ENCODE measurements at regions not wholly inside any gene's neighbourhood (a gene's known extent, or its start where the extent isn't known, plus 50 kb on each side); places are given as distances from the start of the nearest gene placed in this dataset.

- H3K36me3 ChIP-seq (replicated peaks in 1 of 2; ENCODE audit: control insufficient read depth in 1 of 2, insufficient read depth in 2 of 2, low read length in 2 of 2), result no peaks in the 10 kb centered on the region
- H4K20me1 ChIP-seq (ENCODE audit: insufficient read depth, low read length), result no peaks in the 10 kb centered on the region
- Mint-ChIP-seq H3K4me1 (no peaks in the 10 kb centered on the region), H3K27ac (no peak overlapping the region), H3K4me3 (no peak overlapping the region), H3K27me3 (ENCODE audit: low read depth in 3 of 3) (peaks cover 3 to 5% (median 3%) of the 10 kb centered on the region in 3 donors), H3K36me3 (no peaks in the 10 kb centered on the region), H3K9me3 (peaks cover 0 to 2% (median 0%) of the 10 kb centered on the region in 7 donors)
- H3K4me1 ChIP-seq (ENCODE audit: control insufficient read depth in 1 of 2, insufficient read depth in 2 of 2, low read length in 2 of 2), result no peaks in the 10 kb centered on the region
- no CpG with 5 or more reads among the region's 1 CpG for WGBS (ENCODE audit: insufficient coverage)
- TF ChIP-seq CTCF (IDR thresholded peaks at IDR 0.05), result no peak
- no peaks in the 10 kb centered on the region for H3K9me3 ChIP-seq (replicated peaks in 1 of 2; ENCODE audit: control insufficient read depth in 1 of 2, insufficient read depth in 1 of 2, low read length in 2 of 2)
- H3K27me3 ChIP-seq (ENCODE audit: control insufficient read depth in 2 of 2, insufficient read depth in 2 of 2, low read length in 2 of 2), result no peaks in the 10 kb centered on the region
- H3K9ac ChIP-seq (ENCODE audit: insufficient read depth, low read length, poor library complexity, severe bottlenecking), result no peak overlapping the region
- no peak overlapping the region for H3K4me3 ChIP-seq (replicated peaks in 1 of 3; ENCODE audit: low read depth in 2 of 3, low read length in 3 of 3)
- intact Hi-C loops (cut with micrococcal nuclease), result no loop called here
- H3K27ac ChIP-seq (ENCODE audit: low read depth in 1 of 2, low read length in 2 of 2), result no peak overlapping the region
- DNase-seq, result no peak
- H3K4me2 ChIP-seq (replicated peaks; ENCODE audit: extremely low read depth, low read length, poor library complexity, severe bottlenecking), result no peak overlapping the region
- no peaks in the 10 kb centered on the region for H3K79me2 ChIP-seq (ENCODE audit: insufficient read depth, low read length)
- H2AFZ ChIP-seq (ENCODE audit: insufficient read depth, low read depth, low read length, poor library complexity, severe bottlenecking), result no peak overlapping the region
Measured at GRCh38 chr2:78907089-78907488, 118.4 kb upstream of the REG3G start.

DNA sequence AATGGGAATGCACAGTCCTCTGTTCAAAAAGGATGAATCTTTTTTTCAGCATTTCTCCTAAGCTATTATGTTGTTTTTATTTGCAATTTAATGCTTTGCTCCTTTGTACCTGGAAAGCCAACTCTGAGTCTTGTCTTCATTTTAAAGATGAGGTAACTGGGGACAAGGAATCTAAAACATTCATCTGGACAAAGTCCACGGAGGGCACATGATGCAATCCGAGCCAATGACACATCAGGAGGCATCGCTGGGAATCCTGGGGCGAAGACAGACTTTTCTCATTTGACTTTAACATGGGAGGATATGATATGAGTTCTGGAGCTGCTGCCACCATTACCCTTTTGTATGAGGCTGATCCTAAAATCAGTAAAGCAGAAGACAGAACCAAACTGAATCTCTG lies 116.5 kb upstream of the REG3G start:
- DNase-seq, result no peak
- Histone ChIP-seq H2AFZ (ENCODE audit: insufficient read depth, low read depth, low read length, poor library complexity, severe bottlenecking) (no peak overlapping the region), H3K4me1 (ENCODE audit: control insufficient read depth in 1 of 2, insufficient read depth in 2 of 2, low read length in 2 of 2) (no peaks in the 10 kb centered on the region), H3K79me2 (ENCODE audit: insufficient read depth, low read length) (no peaks in the 10 kb centered on the region), H3K27ac (ENCODE audit: low read depth in 1 of 2, low read length in 2 of 2) (no peak overlapping the region), H3K9me3 (replicated peaks in 1 of 2; ENCODE audit: control insufficient read depth in 1 of 2, insufficient read depth in 1 of 2, low read length in 2 of 2) (no peaks in the 10 kb centered on the region), H3K4me2 (replicated peaks; ENCODE audit: extremely low read depth, low read length, poor library complexity, severe bottlenecking) (no peak overlapping the region), H3K27me3 (ENCODE audit: control insufficient read depth in 2 of 2, insufficient read depth in 2 of 2, low read length in 2 of 2) (no peaks in the 10 kb centered on the region), H3K4me3 (replicated peaks in 1 of 3; ENCODE audit: low read depth in 2 of 3, low read length in 3 of 3) (no peak overlapping the region), H3K9ac (ENCODE audit: insufficient read depth, low read length, poor library complexity, severe bottlenecking) (no peak overlapping the region), H4K20me1 (ENCODE audit: insufficient read depth, low read length) (no peaks in the 10 kb centered on the region), H3K36me3 (replicated peaks in 1 of 2; ENCODE audit: control insufficient read depth in 1 of 2, insufficient read depth in 2 of 2, low read length in 2 of 2) (no peaks in the 10 kb centered on the region)
- H3K27ac Mint-ChIP-seq, result no peak overlapping the region
- intact Hi-C loops (cut with micrococcal nuclease), result no loop called here
- H3K27me3 Mint-ChIP-seq (ENCODE audit: low read depth in 3 of 3), result peaks cover 3 to 5% (median 3%) of the 10 kb centered on the region in 3 donors
- H3K4me3 Mint-ChIP-seq, result no peak overlapping the region
- 100% methylated on average over 1 of the region's 4 CpGs for WGBS (ENCODE audit: insufficient coverage)
- no peaks in the 10 kb centered on the region for H3K4me1 Mint-ChIP-seq
- peaks cover 0 to 2% (median 0%) of the 10 kb centered on the region in 7 donors for H3K9me3 Mint-ChIP-seq
- H3K36me3 Mint-ChIP-seq, result no peaks in the 10 kb centered on the region
- TF ChIP-seq CTCF (IDR thresholded peaks at IDR 0.05), result no peak

Data from CD14-positive monocyte (primary cell).